HEK293 (cell line): ENCODE measurements at regions not wholly inside any gene's neighbourhood (a gene's known extent, or its start where the extent isn't known, plus 50 kb on each side); places are given as distances from the start of the nearest gene placed in this dataset.

Source experiments
- CTCF ChIA-PET: fragments of 350-600 bp; formaldehyde crosslinking; extraction: SDS; loops from one replicate; lab custom pipeline; 2021; ENCODE audit warnings: antibody characterized with exemption; lab: Yijun Ruan, JAX
- POLR2A ChIA-PET: fragments of 300-600 bp; formaldehyde crosslinking; extraction: SDS; loops from one replicate; lab custom pipeline; 2020; ENCODE audit warnings: antibody characterized with exemption, inconsistent platforms; lab: Yijun Ruan, JAX
- H3K27ac ChIP-seq: fragments of 200-500 bp; sonication (Bioruptor generic); 2 replicates; pipeline ENCODE4 v1.5.1; 2014; ENCODE audit warnings: low read depth, low read length, control low read depth, inconsistent platforms; ENCODE audit errors: extremely low read depth
- H3K36me3 ChIP-seq, 2 experiments: fragments of 200-500 bp in 1 of 2; sonication (Bioruptor generic) in 1 of 2; 1 replicate in 1 of 2; 2 replicates in 1 of 2; pipeline ENCODE4 v1.5.1; 2014 to 2017; ENCODE audit warnings: inconsistent platforms in 2 of 2, low read length in 2 of 2; ENCODE audit not compliant: control insufficient read depth in 2 of 2, insufficient read depth in 1 of 2
- H3K4me1 ChIP-seq: fragments of 200-500 bp; sonication (Bioruptor generic); 2 replicates; pipeline ENCODE4 v1.5.1; 2014; ENCODE audit warnings: mild to moderate bottlenecking, low read length, inconsistent platforms; ENCODE audit not compliant: control insufficient read depth, insufficient read depth
- H3K4me3 ChIP-seq: 2 replicates; pipeline ENCODE4 v1.5.1; 2011; ENCODE audit warnings: low read depth, mild to moderate bottlenecking, control low read depth, low read length, moderate library complexity
- H3K9me3 ChIP-seq: fragments of 200-500 bp; sonication (Bioruptor generic); 2 replicates; pipeline ENCODE4 v1.5.1; 2014; ENCODE audit warnings: low read depth, low read length, inconsistent platforms; ENCODE audit not compliant: control insufficient read depth, insufficient read depth
- GFI1B ChIP-seq: fragments of 450-650 bp; formaldehyde crosslinking; IDR thresholded peaks from 2 replicates; pipeline ENCODE4 v1.5.1; 2016; ENCODE audit warnings: missing biosample characterization, missing genetic modification characterization
- INSM2 ChIP-seq: fragments of 450-650 bp; formaldehyde crosslinking; IDR thresholded peaks from 2 replicates; pipeline ENCODE4 v1.5.1; 2016; ENCODE audit warnings: missing biosample characterization, missing genetic modification characterization
- OVOL3 ChIP-seq: fragments of 450-650 bp; formaldehyde crosslinking; IDR thresholded peaks from 2 replicates; pipeline ENCODE4 v1.5.1; 2016; ENCODE audit warnings: missing biosample characterization, missing genetic modification characterization
- SCRT1 ChIP-seq: fragments of 450-650 bp; formaldehyde crosslinking; IDR thresholded peaks from 2 replicates; pipeline ENCODE4 v1.5.1; 2016; ENCODE audit warnings: missing biosample characterization, missing genetic modification characterization, borderline replicate concordance
- SETDB1 ChIP-seq: IDR thresholded peaks from one replicate; pipeline ENCODE4 v1.6.1; 2017; ENCODE audit warnings: mild to moderate bottlenecking, low read length, moderate library complexity, mixed read lengths; ENCODE audit not compliant: insufficient read length
- ZBTB49 ChIP-seq: fragments of 450-650 bp; formaldehyde crosslinking; IDR thresholded peaks from 2 replicates; pipeline ENCODE4 v1.5.1; 2016; ENCODE audit warnings: missing biosample characterization, missing genetic modification characterization, low read depth
- ZBTB8A ChIP-seq: fragments of 450-650 bp; formaldehyde crosslinking; IDR thresholded peaks from 2 replicates; pipeline ENCODE4 v1.5.1; 2016; ENCODE audit warnings: missing biosample characterization, missing genetic modification characterization
- ZNF248 ChIP-seq: fragments of 450-650 bp; formaldehyde crosslinking; IDR thresholded peaks from 2 replicates; pipeline ENCODE4 v1.5.1; 2017; ENCODE audit warnings: missing biosample characterization, missing genetic modification characterization
- ZNF26 ChIP-seq: fragments of 450-650 bp; formaldehyde crosslinking; IDR thresholded peaks from 2 replicates; pipeline ENCODE4 v1.5.1; 2016; ENCODE audit warnings: missing biosample characterization, missing genetic modification characterization
- ZNF280C ChIP-seq: fragments of 450-650 bp; formaldehyde crosslinking; IDR thresholded peaks from 2 replicates; pipeline ENCODE4 v1.5.1; 2016; ENCODE audit warnings: missing biosample characterization, missing genetic modification characterization
- ZNF292 ChIP-seq: fragments of 450-650 bp; formaldehyde crosslinking; IDR thresholded peaks from 2 replicates; pipeline ENCODE4 v1.5.1; 2016; ENCODE audit warnings: low read depth, missing biosample characterization, missing genetic modification characterization, borderline replicate concordance
- ZNF302 ChIP-seq: fragments of 450-650 bp; formaldehyde crosslinking; IDR thresholded peaks from 2 replicates; pipeline ENCODE4 v1.5.1; 2016; ENCODE audit warnings: missing biosample characterization, missing genetic modification characterization, low read depth
- ZNF362 ChIP-seq: fragments of 450-650 bp; formaldehyde crosslinking; IDR thresholded peaks from 2 replicates; pipeline ENCODE4 v1.5.1; 2016; ENCODE audit warnings: missing biosample characterization, missing genetic modification characterization
- ZNF37A ChIP-seq: fragments of 450-650 bp; IDR thresholded peaks from 2 replicates; pipeline ENCODE4 v1.5.1; 2018; ENCODE audit warnings: missing biosample characterization, missing genetic modification characterization
- ZNF501 ChIP-seq: fragments of 450-650 bp; formaldehyde crosslinking; IDR thresholded peaks from 2 replicates; pipeline ENCODE4 v1.5.1; 2016; ENCODE audit warnings: missing biosample characterization, missing genetic modification characterization
- ZNF548 ChIP-seq: fragments of 450-650 bp; formaldehyde crosslinking; IDR thresholded peaks from 2 replicates; pipeline ENCODE4 v1.5.1; 2016; ENCODE audit warnings: missing biosample characterization, missing genetic modification characterization
- ZNF549 ChIP-seq: fragments of 450-650 bp; IDR thresholded peaks from 2 replicates; pipeline ENCODE4 v1.5.1; 2018; ENCODE audit warnings: missing biosample characterization, missing genetic modification characterization, mild to moderate bottlenecking, inconsistent platforms, moderate library complexity
- ZNF645 ChIP-seq: fragments of 450-650 bp; formaldehyde crosslinking; IDR thresholded peaks from 2 replicates; pipeline ENCODE4; 2016; ENCODE audit warnings: missing biosample characterization, missing genetic modification characterization
- ZNF670 ChIP-seq: fragments of 450-650 bp; formaldehyde crosslinking; IDR thresholded peaks from 2 replicates; pipeline ENCODE4 v1.5.1; 2016; ENCODE audit warnings: missing biosample characterization, missing genetic modification characterization, low read depth
- ZNF830 ChIP-seq: fragments of 450-650 bp; IDR thresholded peaks from 2 replicates; pipeline ENCODE4 v1.5.0; 2018; ENCODE audit warnings: missing biosample characterization, missing genetic modification characterization, low read depth, mild to moderate bottlenecking, moderate library complexity

GRCh38 chr5:156006026-156006647 lies 320.8 kb upstream of the SGCD start:
- no peak for TF ChIP-seq ZBTB8A (tag by site-specific recombination)
- TF ChIP-seq ZNF292 (tag by site-specific recombination): no peak
- no peak for TF ChIP-seq ZNF37A
- TF ChIP-seq ZNF362: no peak
- no peak for TF ChIP-seq SETDB1
- Histone ChIP-seq H3K9me3 (no peaks in the 10 kb centered on the region), H3K36me3 (no peaks in the 10 kb centered on the region), H3K4me3 (no peak overlapping the region), H3K4me1 (no peaks in the 10 kb centered on the region), H3K27ac (no peak overlapping the region)
- POLR2A ChIA-PET: no interaction called here
- CTCF ChIA-PET: interaction anchor here (0.5 kb wide), 1 partner anchor 882 kb away, joined by 3 read pairs; no protein-coding TSS in a partner anchor

GRCh38 chr5:156008844-156009243 lies 318.1 kb upstream of the SGCD start:
- Histone ChIP-seq H3K9me3 (no peaks in the 10 kb centered on the region), H3K36me3 (no peaks in the 10 kb centered on the region), H3K4me1 (no peaks in the 10 kb centered on the region), H3K27ac (no peak overlapping the region), H3K4me3 (no peak overlapping the region)
- POLR2A ChIA-PET: no interaction called here
- no peak for TF ChIP-seq SCRT1 (tag by site-specific recombination)
- no peak for TF ChIP-seq ZNF302 (tag by site-specific recombination)
- no peak for TF ChIP-seq ZNF248 (tag by site-specific recombination)
- no peak for TF ChIP-seq GFI1B (tag by site-specific recombination)
- no peak for TF ChIP-seq ZNF548
- TF ChIP-seq ZNF280C (tag by site-specific recombination): no peak
- TF ChIP-seq ZNF26 (tag by site-specific recombination): no peak
- TF ChIP-seq ZNF645 (tag by site-specific recombination): no peak
- no peak for TF ChIP-seq ZNF670 (tag by site-specific recombination)
- TF ChIP-seq ZNF501 (tag by site-specific recombination): no peak
- no peak for TF ChIP-seq ZNF549 (tag by site-specific recombination)
- TF ChIP-seq OVOL3: no peak
- no peak for TF ChIP-seq ZNF830 (tag by site-specific recombination)
- no peak for TF ChIP-seq ZBTB49 (tag by site-specific recombination)
- no peak for TF ChIP-seq INSM2 (tag by site-specific recombination)
- CTCF ChIA-PET: no interaction called here
